ENCODE measurements at regions not wholly inside any gene's neighbourhood (a gene's known extent, or its start where the extent isn't known, plus 50 kb on each side); places are given as distances from the start of the nearest gene placed in this dataset.

GRCh38 chr3:90035643-90036042, 928.2 kb downstream of the EPHA3 start:
- TF ChIP-seq CTCF (conservative IDR thresholded peaks at IDR 0.05) (no peak), EZH2 (IDR thresholded peaks at IDR 0.05; ENCODE audit: low read depth) (no peak)
